Activated CD4-positive, alpha-beta memory T cell treated with anti-CD3 and anti-CD28 coated beads, Interleukin-2, amount 10 ng/mL, durations not matched to agents 7 days and 5 days (primary cell): ENCODE measurements at regions not wholly inside any gene's neighbourhood (a gene's known extent, or its start where the extent isn't known, plus 50 kb on each side); places are given as distances from the start of the nearest gene placed in this dataset.
"Not testable (repeated sequence)": the region's sequence is repeated elsewhere in the genome, so short reads cannot be mapped to it uniquely, and the experiment has no call there.

Source experiments
- CTCF ChIA-PET: fragments of 350-600 bp; sonication (Branson Sonifier 250); formaldehyde crosslinking; loops from one replicate; lab custom pipeline; 2021; ENCODE audit warnings: antibody characterized with exemption, inconsistent platforms; lab: Charles Lee
- POLR2A ChIA-PET: fragments of 350-600 bp; sonication (Branson Sonifier 250); formaldehyde crosslinking; loops from one replicate; lab custom pipeline; 2021; ENCODE audit warnings: antibody characterized with exemption; lab: Charles Lee
- DNase-seq: peaks from one replicate; pipeline ENCODE4 v3.0.0-alpha.2; 2020
- H3K27ac Mint-ChIP-seq: one replicate; pipeline ENCODE4 v1.8.0; 2021; ENCODE audit warnings: mild to moderate bottlenecking, mixed read lengths
- H3K27me3 Mint-ChIP-seq: one replicate; pipeline ENCODE4 v1.8.0; 2021; ENCODE audit warnings: mixed read lengths
- H3K36me3 Mint-ChIP-seq: one replicate; pipeline ENCODE4 v1.8.0; 2021; ENCODE audit warnings: low read depth, mixed read lengths
- H3K4me1 Mint-ChIP-seq: one replicate; pipeline ENCODE4 v1.8.0; 2021; ENCODE audit warnings: mixed read lengths
- H3K4me3 Mint-ChIP-seq: one replicate; pipeline ENCODE4 v1.8.0; 2021; ENCODE audit warnings: mild to moderate bottlenecking, mixed read lengths
- H3K9me3 Mint-ChIP-seq: one replicate; pipeline ENCODE4 v1.8.0; 2021; ENCODE audit warnings: mixed read lengths

DNA sequence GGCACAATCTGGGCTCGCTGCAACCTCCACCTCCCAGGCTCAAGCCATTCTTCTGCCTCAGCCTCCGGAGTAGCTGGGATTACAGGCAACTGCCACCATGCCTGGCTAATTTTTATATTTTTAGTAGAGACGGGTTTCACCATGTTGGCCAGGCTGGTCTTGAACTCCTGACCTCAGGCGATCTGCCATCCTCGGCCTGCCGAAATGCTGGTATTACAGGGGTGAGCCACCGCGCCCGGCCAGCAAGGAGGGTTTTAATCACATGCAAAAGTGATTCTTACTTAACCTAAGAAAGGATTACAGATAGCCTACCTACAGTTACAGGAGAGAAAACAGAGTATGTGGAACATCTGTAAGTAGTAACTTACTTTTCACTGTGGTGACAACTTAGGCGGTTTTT, 163.4 kb downstream of the VGLL3 start:
- H3K36me3 Mint-ChIP-seq, H3K4me3 Mint-ChIP-seq, H3K4me1 Mint-ChIP-seq, DNase-seq, H3K9me3 Mint-ChIP-seq, POLR2A ChIA-PET, H3K27ac Mint-ChIP-seq, CTCF ChIA-PET, H3K27me3 Mint-ChIP-seq: not testable (repeated sequence)

- no peak for DNase-seq
- Mint-ChIP-seq H3K36me3 (no peaks in the 10 kb centered on the region), H3K4me1 (no peaks in the 10 kb centered on the region), H3K9me3 (peaks cover 6% of the 10 kb centered on the region), H3K27me3 (no peaks in the 10 kb centered on the region), H3K27ac (no peak overlapping the region), H3K4me3 (no peak overlapping the region)
- ChIA-PET POLR2A (no interaction called here), CTCF (no interaction called here)
Observed at GRCh38 chr3:86826292-86826691, 164.7 kb downstream of the VGLL3 start.

DNA sequence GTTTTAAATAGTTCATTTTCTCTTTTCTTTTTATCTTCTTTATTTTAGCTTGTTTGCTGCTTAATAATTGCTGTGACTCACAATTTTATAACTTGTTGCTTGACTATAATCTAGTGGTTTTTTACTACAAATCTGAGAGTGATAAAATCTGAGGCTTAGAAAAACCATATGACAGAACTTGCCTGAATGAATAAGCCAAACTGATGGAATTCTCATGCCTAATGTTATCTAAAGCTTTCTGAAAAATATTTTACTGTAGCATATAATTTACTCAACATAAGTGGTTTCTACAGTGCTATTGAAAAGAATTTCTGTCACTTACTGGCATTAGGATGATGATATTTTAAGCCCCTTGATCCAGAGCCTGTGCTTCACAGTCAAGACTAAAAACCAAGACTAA, 175.1 kb downstream of the VGLL3 start:
- no peaks in the 10 kb centered on the region for H3K9me3 Mint-ChIP-seq
- POLR2A ChIA-PET = no interaction called here
- H3K36me3 Mint-ChIP-seq = no peaks in the 10 kb centered on the region
- no peaks in the 10 kb centered on the region for H3K27me3 Mint-ChIP-seq
- H3K27ac Mint-ChIP-seq = no peak overlapping the region
- DNase-seq = no peak
- CTCF ChIA-PET = no interaction called here
- no peaks in the 10 kb centered on the region for H3K4me1 Mint-ChIP-seq
- no peak overlapping the region for H3K4me3 Mint-ChIP-seq

- no peak overlapping the region for H3K4me3 Mint-ChIP-seq
- CTCF ChIA-PET = no interaction called here
- H3K27ac Mint-ChIP-seq = no peak overlapping the region
- no peaks in the 10 kb centered on the region for H3K9me3 Mint-ChIP-seq
- H3K27me3 Mint-ChIP-seq = no peaks in the 10 kb centered on the region
- H3K36me3 Mint-ChIP-seq = no peaks in the 10 kb centered on the region
- no peaks in the 10 kb centered on the region for H3K4me1 Mint-ChIP-seq
- DNase-seq = no peak
- POLR2A ChIA-PET = no interaction called here
Observed at GRCh38 chr3:86814918-86815655, 175.9 kb downstream of the VGLL3 start.

- POLR2A ChIA-PET = no interaction called here
- Mint-ChIP-seq H3K4me1 (no peaks in the 10 kb centered on the region), H3K27ac (no peak overlapping the region), H3K4me3 (no peak overlapping the region), H3K9me3 (no peaks in the 10 kb centered on the region), H3K27me3 (no peaks in the 10 kb centered on the region), H3K36me3 (no peaks in the 10 kb centered on the region)
- CTCF ChIA-PET = no interaction called here
- no peak for DNase-seq
Observed at GRCh38 chr3:86814321-86814720, 176.6 kb downstream of the VGLL3 start.

GRCh38 chr3:86801921-86802320, 189.0 kb downstream of the VGLL3 start:
- H3K4me3 Mint-ChIP-seq = no peak overlapping the region
- H3K27me3 Mint-ChIP-seq = no peaks in the 10 kb centered on the region

GRCh38 chr3:86801066-86801465, 189.9 kb downstream of the VGLL3 start:
- POLR2A ChIA-PET = no interaction called here
- CTCF ChIA-PET = no interaction called here
- no peak overlapping the region for H3K27ac Mint-ChIP-seq
- peaks cover 2% of the 10 kb centered on the region for H3K9me3 Mint-ChIP-seq
- no peaks in the 10 kb centered on the region for H3K4me1 Mint-ChIP-seq
- no peak for DNase-seq
- no peaks in the 10 kb centered on the region for H3K27me3 Mint-ChIP-seq
- no peaks in the 10 kb centered on the region for H3K36me3 Mint-ChIP-seq
- no peak overlapping the region for H3K4me3 Mint-ChIP-seq

More at GRCh38 chr3:86801921-86802320, 189.0 kb downstream of the VGLL3 start:
- ChIA-PET CTCF (no interaction called here), POLR2A (no interaction called here)
- H3K27ac Mint-ChIP-seq = no peak overlapping the region
- peaks cover 4% of the 10 kb centered on the region for H3K9me3 Mint-ChIP-seq
- H3K4me1 Mint-ChIP-seq = no peaks in the 10 kb centered on the region
- no peaks in the 10 kb centered on the region for H3K36me3 Mint-ChIP-seq
- no peak for DNase-seq

DNA sequence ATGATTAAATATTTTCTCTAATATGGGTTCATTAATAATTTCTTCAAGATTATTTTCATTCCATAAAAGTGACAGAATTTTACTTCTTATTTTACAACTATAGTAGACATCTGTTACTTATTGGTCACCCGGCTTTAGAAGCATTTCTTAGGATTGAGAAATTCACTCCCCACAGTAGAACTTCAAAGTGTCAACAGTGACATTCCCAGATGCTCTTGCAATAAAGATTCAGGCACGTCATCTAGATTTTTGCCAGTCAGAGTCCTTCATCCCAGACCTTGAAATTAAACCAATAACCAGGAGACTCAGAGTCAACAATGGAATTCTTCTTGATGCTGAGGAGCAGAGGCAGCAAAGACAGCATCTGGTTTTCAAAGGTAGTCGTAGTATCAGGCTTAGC, 190.8 kb downstream of the VGLL3 start:
- H3K27me3 Mint-ChIP-seq = no peaks in the 10 kb centered on the region
- H3K36me3 Mint-ChIP-seq = no peaks in the 10 kb centered on the region
- H3K9me3 Mint-ChIP-seq = no peaks in the 10 kb centered on the region
- H3K4me1 Mint-ChIP-seq = no peaks in the 10 kb centered on the region
- DNase-seq = no peak
- no peak overlapping the region for H3K27ac Mint-ChIP-seq
- no peak overlapping the region for H3K4me3 Mint-ChIP-seq
- CTCF ChIA-PET = no interaction called here
- POLR2A ChIA-PET = no interaction called here

DNA sequence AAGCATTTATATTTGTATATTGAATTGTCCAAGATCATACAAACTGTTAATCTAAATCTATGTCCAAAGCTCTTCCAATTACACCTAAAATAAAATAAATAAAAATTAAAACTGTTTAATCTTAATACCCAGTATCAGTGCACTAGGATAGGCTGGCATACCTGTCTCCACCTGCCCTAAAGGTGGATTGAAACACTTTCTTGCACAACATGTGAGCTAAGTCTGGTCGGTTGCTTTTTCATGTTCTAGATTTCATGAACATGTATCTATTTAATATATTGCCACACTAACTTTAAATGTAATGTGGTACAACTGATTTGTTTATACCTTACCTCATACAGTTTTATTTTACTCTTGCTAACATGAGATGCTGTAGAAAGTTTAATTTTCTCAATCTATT, 193.0 kb downstream of the VGLL3 start:
- Mint-ChIP-seq H3K27ac (no peak overlapping the region), H3K4me1 (no peaks in the 10 kb centered on the region), H3K36me3 (no peaks in the 10 kb centered on the region), H3K4me3 (no peak overlapping the region), H3K9me3 (no peaks in the 10 kb centered on the region), H3K27me3 (no peaks in the 10 kb centered on the region)
- DNase-seq = no peak
- CTCF ChIA-PET = no interaction called here
- POLR2A ChIA-PET = no interaction called here

GRCh38 chr3:86794361-86795065, 196.4 kb downstream of the VGLL3 start:
- Mint-ChIP-seq H3K9me3 (no peaks in the 10 kb centered on the region), H3K4me3 (no peak overlapping the region), H3K27ac (no peak overlapping the region), H3K36me3 (no peaks in the 10 kb centered on the region), H3K27me3 (no peaks in the 10 kb centered on the region), H3K4me1 (no peaks in the 10 kb centered on the region)
- POLR2A ChIA-PET = no interaction called here
- no peak for DNase-seq
- CTCF ChIA-PET = no interaction called here

- CTCF ChIA-PET = no interaction called here
- POLR2A ChIA-PET = no interaction called here
- Mint-ChIP-seq H3K27ac (no peak overlapping the region), H3K27me3 (no peaks in the 10 kb centered on the region), H3K4me1 (no peaks in the 10 kb centered on the region), H3K36me3 (no peaks in the 10 kb centered on the region), H3K4me3 (no peak overlapping the region), H3K9me3 (no peaks in the 10 kb centered on the region)
- no peak for DNase-seq
Observed at GRCh38 chr3:86793786-86794185, 197.2 kb downstream of the VGLL3 start.

DNA sequence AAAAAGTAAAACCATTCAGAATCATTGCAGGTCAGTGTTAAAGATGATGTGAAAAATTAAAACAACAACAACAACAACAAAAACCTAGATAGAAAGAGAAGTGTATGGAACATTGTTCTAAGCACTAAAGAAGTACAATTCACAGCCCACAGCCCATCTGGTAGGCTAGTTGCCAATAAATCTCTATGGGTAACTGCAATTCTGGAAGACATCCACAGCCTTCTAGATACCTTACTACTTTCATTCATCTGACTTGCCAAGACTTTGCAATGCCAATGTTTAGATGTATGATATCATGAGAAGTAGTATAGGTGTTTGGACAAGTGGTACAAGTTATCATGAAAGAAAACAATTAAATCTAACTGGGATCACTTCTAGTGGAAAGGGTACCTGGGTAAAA, 198.6 kb downstream of the VGLL3 start:
- no peaks in the 10 kb centered on the region for H3K36me3 Mint-ChIP-seq
- CTCF ChIA-PET = no interaction called here
- POLR2A ChIA-PET = no interaction called here
- no peak overlapping the region for H3K4me3 Mint-ChIP-seq
- no peaks in the 10 kb centered on the region for H3K9me3 Mint-ChIP-seq
- H3K4me1 Mint-ChIP-seq = no peaks in the 10 kb centered on the region
- H3K27me3 Mint-ChIP-seq = no peaks in the 10 kb centered on the region
- DNase-seq = no peak
- H3K27ac Mint-ChIP-seq = no peak overlapping the region

GRCh38 chr3:86790884-86791549, 199.9 kb downstream of the VGLL3 start:
- Mint-ChIP-seq H3K4me1 (no peaks in the 10 kb centered on the region), H3K9me3 (no peaks in the 10 kb centered on the region), H3K4me3 (no peak overlapping the region), H3K27me3 (no peaks in the 10 kb centered on the region), H3K27ac (no peak overlapping the region), H3K36me3 (no peaks in the 10 kb centered on the region)
- ChIA-PET CTCF (no interaction called here), POLR2A (no interaction called here)
- no peak for DNase-seq
